SK-N-SH treated with all-trans-retinoic acid at 6 μM for 48 hours (cell line): ENCODE measurements at regions not wholly inside any gene's neighbourhood (a gene's known extent, or its start where the extent isn't known, plus 50 kb on each side); places are given as distances from the start of the nearest gene placed in this dataset.
A peak's percentile ranks its signal among the peaks of the same experiment; 100 is the strongest.
"Not testable (repeated sequence)": the region's sequence is repeated elsewhere in the genome, so short reads cannot be mapped to it uniquely, and the experiment has no call there.

ENCODE experiments used
- ATAC-seq: fragments of 200-7000 bp; cut with Tn5 transposase; 3 replicates; pipeline ENCODE4 v1.9.1; 2020; ENCODE audit warnings: mild to moderate bottlenecking, moderate library complexity
- ARNTL ChIP-seq: fragments of 450-650 bp; formaldehyde crosslinking; IDR thresholded peaks from 2 replicates; pipeline ENCODE4 v1.5.0; 2020; ENCODE audit warnings: low read depth, mild to moderate bottlenecking, moderate library complexity, borderline replicate concordance
- BACH2 ChIP-seq: fragments of 250-450 bp; sonication (Bioruptor Pico); IDR thresholded peaks from 2 replicates; pipeline ENCODE4 v1.9.0; 2021; ENCODE audit warnings: mild to moderate bottlenecking, borderline replicate concordance
- CREB5 ChIP-seq: fragments of 250-450 bp; sonication (Bioruptor Pico); IDR thresholded peaks from 2 replicates; pipeline ENCODE4 v1.5.1; 2020; ENCODE audit warnings: low read depth, mild to moderate bottlenecking, moderate library complexity
- CSDC2 ChIP-seq: fragments of 250-450 bp; sonication (Bioruptor Pico); IDR thresholded peaks from 2 replicates; pipeline ENCODE4 v1.5.0; 2020; ENCODE audit warnings: mild to moderate bottlenecking, moderate library complexity
- CSRNP3 ChIP-seq: fragments of 250-450 bp; sonication (Bioruptor Pico); IDR thresholded peaks from 2 replicates; pipeline ENCODE4 v1.5.1; 2021; ENCODE audit warnings: mild to moderate bottlenecking, moderate library complexity
- ESRRG ChIP-seq: fragments of 250-450 bp; sonication (Bioruptor Pico); IDR thresholded peaks from 2 replicates; pipeline ENCODE4 v1.6.1; 2021; ENCODE audit warnings: mild to moderate bottlenecking
- GLIS3 ChIP-seq: fragments of 250-450 bp; sonication (Bioruptor Pico); IDR thresholded peaks from 2 replicates; pipeline ENCODE4 v1.5.0; 2020; ENCODE audit warnings: mild to moderate bottlenecking, moderate library complexity
- ISL1 ChIP-seq: fragments of 250-450 bp; sonication (Bioruptor Pico); IDR thresholded peaks from 2 replicates; pipeline ENCODE4 v2.1.2; 2022; ENCODE audit warnings: mild to moderate bottlenecking, moderate library complexity
- OSR1 ChIP-seq: fragments of 250-450 bp; sonication (Bioruptor Pico); IDR thresholded peaks from 2 replicates; pipeline ENCODE4 v1.8.0; 2022; ENCODE audit warnings: moderate library complexity, mild to moderate bottlenecking, inconsistent platforms
- PATZ1 ChIP-seq: fragments of 250-450 bp; sonication (Bioruptor Pico); IDR thresholded peaks from 2 replicates; pipeline ENCODE4 v1.8.0; 2020; ENCODE audit warnings: mild to moderate bottlenecking, moderate library complexity, borderline replicate concordance
- POU6F1 ChIP-seq: fragments of 250-450 bp; sonication (Bioruptor Pico); IDR thresholded peaks from 2 replicates; pipeline ENCODE4 v1.8.0; 2021; ENCODE audit warnings: low read depth, mild to moderate bottlenecking, moderate library complexity, borderline replicate concordance
- PPARA ChIP-seq: fragments of 250-450 bp; sonication (Bioruptor Pico); IDR thresholded peaks from 2 replicates; pipeline ENCODE4 v1.5.0; 2020; ENCODE audit warnings: mild to moderate bottlenecking, borderline replicate concordance
- RARB ChIP-seq: fragments of 250-450 bp; sonication (Bioruptor Pico); IDR thresholded peaks from 2 replicates; pipeline ENCODE4 v1.8.0; 2021; ENCODE audit warnings: mild to moderate bottlenecking, moderate library complexity
- SNAI2 ChIP-seq: fragments of 250-450 bp; sonication (Bioruptor Pico); IDR thresholded peaks from 2 replicates; pipeline ENCODE4 v1.5.0; 2020; ENCODE audit warnings: mild to moderate bottlenecking, moderate library complexity
- TCF4 ChIP-seq: fragments of 250-450 bp; sonication (Bioruptor Pico); IDR thresholded peaks from 2 replicates; pipeline ENCODE4 v1.8.0; 2021; ENCODE audit warnings: mild to moderate bottlenecking, moderate library complexity, borderline replicate concordance
- TOX ChIP-seq: fragments of 250-450 bp; sonication (Bioruptor Pico); IDR thresholded peaks from 2 replicates; pipeline ENCODE4 v1.8.0; 2021; ENCODE audit warnings: mild to moderate bottlenecking, moderate library complexity, borderline replicate concordance
- TSHZ2 ChIP-seq: fragments of 250-450 bp; sonication (Bioruptor Pico); IDR thresholded peaks from 2 replicates; pipeline ENCODE4 v1.5.0; 2020; ENCODE audit warnings: mild to moderate bottlenecking, moderate library complexity
- ZNF70 ChIP-seq: fragments of 450-650 bp; formaldehyde crosslinking; IDR thresholded peaks from 2 replicates; pipeline ENCODE4 v1.5.0; 2020; ENCODE audit warnings: mild to moderate bottlenecking, moderate library complexity
- ZNF8 ChIP-seq: fragments of 450-650 bp; formaldehyde crosslinking; IDR thresholded peaks from 2 replicates; pipeline ENCODE4 v1.5.0; 2020; ENCODE audit warnings: mild to moderate bottlenecking, moderate library complexity

- TF ChIP-seq CSRNP3: no peak
- no peak for TF ChIP-seq BACH2 (CRISPR knock-in tag)
- TF ChIP-seq PPARA (CRISPR knock-in tag): no peak
- TF ChIP-seq ISL1 (CRISPR knock-in tag): no peak
- TF ChIP-seq, all 23 proteins: peak for 0
Observed at GRCh38 chr7:136116186-136116585, 139.0 kb upstream of the MTPN start (continued).

GRCh38 chr7:136114966-136115762 is 138.0 kb upstream of the MTPN start:
- TF ChIP-seq ESRRG: no peak
- TF ChIP-seq POU6F1 (CRISPR knock-in tag): no peak
- TF ChIP-seq CREB5 (CRISPR knock-in tag): no peak
- no peak for TF ChIP-seq CSDC2 (CRISPR knock-in tag)
- no peak for TF ChIP-seq TOX (CRISPR knock-in tag)
- no peak for TF ChIP-seq GLIS3 (CRISPR knock-in tag)
- no peak for TF ChIP-seq ARNTL (CRISPR knock-in tag)
- no peak for TF ChIP-seq TSHZ2
- TF ChIP-seq PATZ1 (CRISPR knock-in tag): no peak
- no peak for TF ChIP-seq CSRNP3
- no peak for TF ChIP-seq OSR1 (CRISPR knock-in tag)
- no peak for TF ChIP-seq SNAI2 (CRISPR knock-in tag)
- TF ChIP-seq ZNF8 (CRISPR knock-in tag): no peak
- no peak for TF ChIP-seq ISL1 (CRISPR knock-in tag)
- TF ChIP-seq ZNF70 (CRISPR knock-in tag): no peak
- TF ChIP-seq TCF4: no peak
- no peak for TF ChIP-seq PPARA (CRISPR knock-in tag)
- TF ChIP-seq RARB (CRISPR knock-in tag): no peak
- peak; percentile 96 for ATAC-seq

- not testable (repeated sequence) for ATAC-seq
Observed at GRCh38 chr7:136114467-136114866, 137.3 kb upstream of the MTPN start.

- ATAC-seq: not testable (repeated sequence)
Observed at GRCh38 chr7:136109037-136109436, 131.9 kb upstream of the MTPN start.
